ENCODE measurements at regions not wholly inside any gene's neighbourhood (a gene's known extent, or its start where the extent isn't known, plus 50 kb on each side); places are given as distances from the start of the nearest gene placed in this dataset.
"Not testable (repeated sequence)": the region's sequence is repeated elsewhere in the genome, so short reads cannot be mapped to it uniquely, and the experiment has no call there.

DNA sequence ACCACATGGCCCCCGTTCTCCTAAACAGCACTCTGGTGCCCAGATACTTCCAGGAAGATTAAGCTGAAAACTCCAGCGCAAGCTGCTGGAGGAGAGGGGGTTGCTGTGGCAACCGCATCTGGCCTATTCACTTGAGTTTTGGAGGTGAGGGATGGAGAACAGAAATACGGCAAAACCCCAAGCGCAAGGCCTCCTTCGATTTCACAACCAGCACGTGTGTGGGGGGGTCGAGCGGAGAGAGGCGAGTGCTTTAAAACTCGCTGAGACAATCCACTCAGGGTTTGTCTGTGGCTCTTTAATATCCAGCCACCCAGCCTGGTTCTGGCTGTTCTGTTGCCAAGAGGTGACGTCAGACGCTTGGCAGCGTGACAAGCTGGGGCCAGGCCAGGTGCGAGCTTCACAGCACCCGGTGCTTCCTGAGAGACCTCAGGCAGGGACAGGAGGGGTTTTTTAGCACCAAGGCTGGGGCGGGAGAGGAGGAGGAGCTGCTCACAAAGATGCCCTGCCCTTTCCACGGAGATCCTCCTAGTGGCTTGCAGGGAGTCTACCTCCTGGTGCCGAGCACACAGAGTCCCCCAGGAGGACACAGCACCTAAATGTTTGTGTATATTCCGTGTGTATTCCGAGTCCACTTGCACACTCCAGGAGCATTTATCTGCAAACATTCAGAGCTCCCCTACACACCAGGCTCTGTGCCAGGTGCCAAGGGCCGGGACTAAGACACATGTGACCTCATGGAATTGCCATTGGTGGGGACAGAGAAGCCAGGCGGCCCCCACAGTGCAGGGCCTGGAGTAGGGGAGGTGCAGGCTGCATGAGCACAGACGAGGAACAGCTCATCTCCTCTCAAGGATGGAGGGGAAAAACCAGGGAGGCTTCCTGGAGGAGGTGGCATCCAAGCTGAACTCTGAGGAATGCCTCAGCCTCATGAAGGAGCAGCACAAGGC is 194.6 kb downstream of the OLFM1 start:
- H3K4me3 ChIP-seq (ENCODE audit: low read length): no peak overlapping the region
- peak; percentile 73 for DNase-seq (ENCODE audit: low read depth, low spot score)

- no peak for DNase-seq (ENCODE audit: low read depth, low spot score)
- H3K4me3 ChIP-seq (ENCODE audit: low read length): no peak overlapping the region
Observed at GRCh38 chr9:135282808-135283207, 195.3 kb downstream of the OLFM1 start.

DNA sequence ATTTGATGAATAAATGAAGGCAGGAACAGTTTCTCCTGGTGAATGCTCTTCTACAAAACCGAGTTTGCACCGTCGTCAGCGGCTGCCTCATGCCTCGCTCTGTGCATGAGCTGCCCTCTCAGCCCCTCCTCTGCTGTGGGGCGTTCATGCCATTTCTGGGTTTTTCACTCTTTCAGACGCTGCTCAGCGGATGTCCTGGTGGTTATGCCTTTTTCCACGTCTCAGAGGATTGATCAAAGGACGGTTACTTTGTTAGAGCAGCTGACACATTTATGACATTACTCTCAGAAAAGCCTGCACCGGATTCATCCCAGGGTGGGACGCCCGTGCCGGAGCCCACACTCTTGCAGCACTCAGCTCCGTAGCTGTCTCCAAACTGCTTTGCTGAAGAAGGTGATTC is 195.9 kb upstream of the PPP1R26 start:
- no peak for DNase-seq (ENCODE audit: low read depth, low spot score)
- H3K4me3 ChIP-seq (ENCODE audit: low read length): no peak overlapping the region

GRCh38 chr9:135284386-135285134 is 195.0 kb upstream of the PPP1R26 start:
- DNase-seq (ENCODE audit: low read depth, low spot score): no peak
- H3K4me3 ChIP-seq (ENCODE audit: low read length): no peak overlapping the region

- DNase-seq (ENCODE audit: low read depth, low spot score); H3K4me3 ChIP-seq (ENCODE audit: low read length): not testable (repeated sequence)
Observed at GRCh38 chr9:135286187-135286925, 193.2 kb upstream of the PPP1R26 start.

DNA sequence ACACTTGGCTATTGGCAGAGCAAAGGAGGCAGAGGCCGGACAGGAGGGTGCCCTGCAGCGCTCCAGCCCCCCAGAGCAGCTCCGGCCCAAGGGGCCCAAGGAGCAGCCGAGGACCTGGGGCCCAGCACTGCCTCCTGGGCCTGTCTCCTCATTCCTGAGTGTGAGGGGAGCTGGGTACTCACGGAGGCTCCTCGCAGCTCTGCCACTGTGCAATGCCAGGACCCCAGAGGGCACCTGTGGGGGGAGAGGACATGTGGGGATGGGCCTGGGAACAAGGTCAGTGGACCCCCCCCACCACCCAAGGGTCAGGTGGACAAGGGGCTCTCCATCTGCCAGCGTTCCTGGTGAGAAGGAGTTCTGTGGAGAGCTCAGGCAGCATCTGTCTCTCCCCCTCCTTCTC is 192.6 kb upstream of the PPP1R26 start:
- DNase-seq (ENCODE audit: low read depth, low spot score): no peak
- H3K4me3 ChIP-seq (ENCODE audit: low read length): no peak overlapping the region

DNA sequence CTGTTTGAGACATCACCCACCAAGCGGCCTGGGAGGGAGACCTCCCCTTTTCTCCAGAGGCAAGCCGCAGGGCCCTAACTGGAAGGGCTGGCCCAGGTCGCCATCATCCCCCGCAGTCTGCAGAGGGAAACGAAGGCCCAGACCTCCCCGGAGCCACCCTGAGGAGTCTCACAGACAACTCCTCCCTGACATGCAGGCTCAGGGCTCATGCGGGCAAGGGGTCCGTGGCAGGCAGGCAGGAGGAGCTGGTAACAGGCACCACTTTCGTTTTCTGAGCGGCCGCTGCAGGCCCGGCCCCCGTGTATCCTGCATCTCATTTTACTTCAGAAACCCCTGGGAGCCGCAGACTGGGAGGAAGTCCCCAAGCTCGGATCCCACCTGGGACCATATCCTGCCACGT is 192.0 kb upstream of the PPP1R26 start:
- no peak overlapping the region for H3K4me3 ChIP-seq (ENCODE audit: low read length)
- no peak for DNase-seq (ENCODE audit: low read depth, low spot score)

GRCh38 chr9:135288054-135288453 is 191.5 kb upstream of the PPP1R26 start:
- no peak for DNase-seq (ENCODE audit: low read depth, low spot score)
- H3K4me3 ChIP-seq (ENCODE audit: low read length): no peak overlapping the region

DNA sequence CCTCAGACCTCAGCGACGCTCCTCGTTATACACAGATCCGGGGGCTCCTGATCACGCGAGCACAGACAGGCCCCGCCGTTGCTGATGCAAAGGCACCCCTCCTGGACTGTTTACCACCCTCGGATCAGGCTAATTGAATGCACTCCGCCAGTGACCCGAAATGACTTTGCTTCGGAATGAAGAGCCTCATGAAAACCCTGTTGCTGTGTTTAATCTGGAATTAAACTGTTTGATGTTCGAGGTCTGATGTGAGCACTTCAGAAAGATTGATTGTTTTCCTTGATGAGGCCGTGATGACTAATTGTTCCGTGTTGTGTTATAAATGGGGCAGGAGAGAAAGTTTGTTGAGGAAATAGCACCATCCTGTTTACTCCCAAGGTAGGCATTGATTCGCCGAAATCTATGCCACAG is 190.5 kb upstream of the PPP1R26 start:
- no peak overlapping the region for H3K4me3 ChIP-seq (ENCODE audit: low read length)
- DNase-seq (ENCODE audit: low read depth, low spot score): no peak

DNA sequence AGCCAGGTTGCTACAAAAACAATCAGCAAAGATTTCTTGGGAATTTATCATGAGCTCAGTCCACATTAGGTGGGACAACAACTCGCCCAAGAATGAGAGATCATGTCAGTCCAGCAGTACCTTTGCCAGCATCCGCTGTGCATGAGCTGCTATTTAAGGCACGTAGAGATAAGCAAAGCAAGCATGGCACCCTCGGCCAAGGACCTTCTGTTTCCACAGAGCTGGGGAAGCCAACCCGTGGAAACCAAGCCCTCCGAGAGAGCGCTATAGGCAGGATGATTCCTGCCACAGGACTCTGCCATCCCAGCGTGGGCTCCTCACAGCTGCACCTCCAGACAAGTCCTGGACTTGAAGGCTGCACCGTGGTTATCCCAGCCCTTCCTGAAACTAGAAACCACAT is 189.5 kb upstream of the PPP1R26 start:
- no peak overlapping the region for H3K4me3 ChIP-seq (ENCODE audit: low read length)
- DNase-seq (ENCODE audit: low read depth, low spot score): no peak

DNA sequence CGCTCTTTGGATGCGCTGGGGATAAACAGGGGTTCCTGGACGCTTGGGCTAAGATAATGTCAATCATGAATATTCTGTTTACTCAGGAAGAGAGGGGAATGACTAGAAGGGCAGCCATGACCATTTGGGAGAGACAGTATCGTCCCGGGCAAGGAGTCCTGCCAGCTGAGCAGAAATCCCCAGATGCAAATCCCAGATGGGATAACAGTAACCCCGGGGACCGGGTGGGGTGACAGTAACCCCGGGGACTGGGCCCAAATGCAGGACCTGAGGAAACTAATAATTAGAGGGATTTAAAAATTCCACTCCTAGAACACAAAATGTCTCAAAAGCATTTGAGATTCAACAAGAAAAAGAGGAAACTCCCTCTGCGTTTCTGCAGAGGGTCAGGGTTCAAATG is 189.0 kb upstream of the PPP1R26 start:
- no peak overlapping the region for H3K4me3 ChIP-seq (ENCODE audit: low read length)
- DNase-seq (ENCODE audit: low read depth, low spot score): no peak

- no peak for DNase-seq (ENCODE audit: low read depth, low spot score)
- H3K4me3 ChIP-seq (ENCODE audit: low read length): no peak overlapping the region
Observed at GRCh38 chr9:135291165-135291564, 188.4 kb upstream of the PPP1R26 start.

DNA sequence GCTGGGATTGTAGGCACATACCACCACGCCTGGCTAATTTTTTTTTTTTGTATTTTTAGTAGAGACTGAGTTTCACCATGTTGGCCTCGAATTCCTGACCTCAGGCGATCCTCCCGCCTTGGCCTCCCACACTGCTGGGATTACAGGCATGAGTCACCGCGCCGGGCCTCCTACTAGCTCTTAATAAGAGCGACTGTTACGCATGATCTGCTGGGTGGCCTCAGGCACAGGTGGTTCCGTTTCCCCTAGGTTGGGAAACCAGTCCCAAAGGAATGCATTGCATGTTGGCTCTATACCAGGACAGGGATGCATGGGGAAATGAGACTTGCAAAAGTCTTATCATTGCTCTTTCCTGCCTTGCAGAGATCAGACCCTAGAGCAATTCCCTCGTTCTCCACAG is 184.7 kb upstream of the PPP1R26 start:
- no peak for DNase-seq (ENCODE audit: low read depth, low spot score)
- H3K4me3 ChIP-seq (ENCODE audit: low read length): no peak overlapping the region

DNA sequence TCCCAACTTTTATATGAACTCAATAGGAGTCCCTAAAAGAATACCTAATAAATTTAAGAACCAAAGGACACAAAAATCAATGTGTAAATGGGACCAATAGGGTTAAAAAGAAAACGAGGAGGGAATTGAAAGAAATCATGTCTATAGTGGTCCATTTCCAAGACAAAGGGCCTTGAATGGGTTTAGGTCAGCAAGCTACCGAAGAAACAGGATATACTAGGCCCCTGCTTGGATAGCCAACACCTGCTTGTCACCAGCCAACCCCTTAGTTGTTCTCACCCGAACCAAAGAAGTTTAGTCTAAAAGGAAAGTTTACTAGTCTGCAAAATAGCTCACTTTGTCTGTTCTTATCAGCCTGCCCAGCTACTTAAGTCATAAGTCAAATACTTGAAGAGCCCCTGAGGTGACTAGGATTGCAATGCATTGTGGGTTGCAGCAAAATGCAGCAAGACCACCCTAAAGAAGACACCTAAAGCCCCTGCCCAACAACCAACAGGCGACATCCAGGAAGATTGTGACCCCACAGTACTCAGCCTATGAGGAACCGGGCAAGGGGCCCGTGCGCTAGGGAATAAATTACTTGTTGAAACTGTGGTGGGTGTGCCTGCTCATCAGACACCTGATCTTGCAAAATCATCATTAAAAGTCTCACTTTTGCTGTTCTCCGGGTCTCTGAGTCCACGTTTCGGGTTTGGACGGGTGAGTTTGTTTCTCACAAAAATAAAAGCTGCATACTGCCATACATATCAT is 183.9 kb upstream of the PPP1R26 start:
- no peak overlapping the region for H3K4me3 ChIP-seq (ENCODE audit: low read length)
- no peak for DNase-seq (ENCODE audit: low read depth, low spot score)

DNA sequence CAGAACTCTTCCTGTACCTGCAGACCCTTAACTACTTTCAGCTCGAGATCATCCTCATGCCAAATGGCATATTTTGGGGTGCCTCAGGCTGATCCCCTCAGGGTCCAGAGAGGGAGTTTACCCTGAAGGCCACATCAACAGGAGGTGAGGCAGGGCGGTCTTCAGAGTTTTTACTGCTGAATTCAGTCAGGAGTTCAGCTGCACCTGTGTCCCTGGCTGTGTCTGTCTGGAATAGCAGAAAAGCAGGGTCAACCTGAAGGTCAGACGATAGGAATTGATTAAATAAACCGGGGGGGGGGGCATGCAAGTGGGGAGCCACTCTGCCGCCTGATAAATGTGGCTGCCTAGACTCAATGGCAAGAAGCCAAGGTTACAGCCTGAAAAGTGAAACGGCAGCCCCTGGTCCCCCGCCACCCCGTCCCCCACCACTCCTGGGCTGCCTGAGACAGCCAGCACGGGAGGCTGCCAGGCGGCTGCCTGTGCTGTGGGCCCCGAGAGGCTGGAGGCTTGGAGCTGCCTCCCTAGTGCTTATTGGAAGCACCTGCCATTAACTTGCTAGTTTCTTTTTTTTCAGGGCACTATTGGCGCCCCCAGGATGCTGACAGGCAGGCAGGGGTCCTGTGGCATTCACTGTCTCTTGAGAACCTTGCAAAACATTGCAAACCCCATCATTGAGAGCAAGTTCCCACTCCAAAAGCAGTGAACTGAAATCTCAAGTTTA is 182.7 kb upstream of the PPP1R26 start:
- H3K4me3 ChIP-seq (ENCODE audit: low read length): no peak overlapping the region
- DNase-seq (ENCODE audit: low read depth, low spot score): no peak

DNA sequence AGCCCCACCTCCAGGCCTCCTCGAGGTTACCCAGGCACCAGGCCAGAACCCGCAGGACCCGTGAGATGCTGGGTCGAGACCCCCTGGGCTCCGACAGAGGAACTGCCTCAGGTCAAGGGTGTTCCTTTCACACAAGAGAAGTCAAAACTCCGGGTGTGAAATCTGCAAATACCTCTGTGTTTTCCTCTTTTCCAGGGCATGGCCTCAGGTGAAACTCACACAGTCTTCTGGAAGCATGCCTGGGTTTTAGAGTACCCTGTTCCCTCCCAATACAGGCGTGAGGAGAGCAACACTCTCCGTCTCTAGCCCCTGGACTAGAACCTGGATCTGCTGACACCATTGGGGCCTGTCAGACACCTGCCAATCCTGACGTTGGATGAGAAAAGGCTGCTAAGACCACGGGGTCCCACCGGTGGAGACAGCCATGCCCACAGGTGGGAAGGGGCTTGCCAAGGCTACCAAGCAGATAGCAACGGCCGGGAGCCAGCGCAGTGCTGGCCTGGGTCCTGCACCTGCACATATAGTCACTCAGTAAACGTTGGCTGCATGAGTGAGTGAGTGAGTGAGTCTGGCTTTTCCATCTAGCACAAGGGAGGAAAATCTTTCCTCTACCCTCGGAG is 182.0 kb upstream of the PPP1R26 start:
- no peak overlapping the region for H3K4me3 ChIP-seq (ENCODE audit: low read length)
- DNase-seq (ENCODE audit: low read depth, low spot score): no peak

DNA sequence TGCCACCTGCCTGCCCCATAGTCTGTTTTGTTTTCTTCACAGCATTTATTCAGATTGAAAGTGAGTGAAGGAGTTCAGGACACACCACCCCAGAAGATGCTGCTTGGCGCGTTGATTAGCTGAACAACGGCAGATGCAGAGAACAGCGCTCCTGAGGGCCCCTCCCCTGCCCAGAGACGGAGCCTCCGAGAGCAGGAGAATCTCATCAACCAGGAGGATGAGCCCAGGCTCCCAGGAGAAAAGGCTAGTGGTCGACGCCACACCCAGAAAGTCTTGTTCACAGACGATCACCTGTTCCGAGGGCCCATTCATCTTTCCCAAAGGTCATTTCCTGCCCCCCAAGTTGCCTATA is 180.4 kb upstream of the PPP1R26 start:
- H3K4me3 ChIP-seq (ENCODE audit: low read length): no peak overlapping the region
- DNase-seq (ENCODE audit: low read depth, low spot score): no peak

DNA sequence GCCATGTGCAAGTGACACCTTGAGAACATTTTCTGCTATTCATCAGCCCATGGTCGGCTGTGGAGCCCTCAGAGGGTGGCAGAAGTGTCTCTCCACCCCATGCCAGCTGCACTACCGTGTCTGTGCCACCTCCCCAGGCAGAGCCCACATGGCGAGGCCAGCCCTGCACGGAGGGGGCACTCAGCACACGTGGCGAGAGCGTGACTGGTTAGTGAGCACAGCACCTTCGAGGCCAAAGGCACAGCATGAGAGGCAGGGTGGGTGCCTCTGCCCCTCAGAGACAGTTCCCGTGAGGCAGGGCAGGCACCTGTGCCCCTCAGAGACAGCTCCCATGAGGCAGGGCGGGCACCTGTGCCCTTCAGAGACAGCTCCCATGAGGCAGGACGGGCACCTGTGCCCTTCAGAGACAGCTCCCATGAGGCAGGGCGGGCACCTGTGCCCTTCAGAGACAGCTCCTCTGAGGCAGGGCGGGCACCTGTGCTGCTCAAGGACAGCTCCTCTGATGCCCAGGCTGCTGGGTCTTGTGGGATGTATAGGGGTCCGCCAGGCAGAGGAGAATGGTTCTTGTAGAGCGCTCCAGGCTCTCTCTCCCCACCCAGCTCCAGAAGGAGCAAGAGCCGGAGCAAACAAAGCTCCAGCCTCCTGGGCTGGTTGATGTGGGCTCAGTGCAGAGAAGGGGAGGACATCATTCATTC is 179.8 kb upstream of the PPP1R26 start:
- no peak for DNase-seq (ENCODE audit: low read depth, low spot score)

More for the DNA sequence above, 179.8 kb upstream of the PPP1R26 start:
- no peak overlapping the region for H3K4me3 ChIP-seq (ENCODE audit: low read length)

Measured in Jurkat, Clone E6-1 (cell line).